Nucleus accumbens (tissue), 56 donors: ENCODE measurements at regions not wholly inside any gene's neighbourhood (a gene's known extent, or its start where the extent isn't known, plus 50 kb on each side); places are given as distances from the start of the nearest gene placed in this dataset.
"Not testable (repeated sequence)": the region's sequence is repeated elsewhere in the genome, so short reads cannot be mapped to it uniquely, and the experiment has no call there.

Source experiments
- DNase-seq, 56 donors: peaks; one replicate each; lab custom pipeline; 2025; lab: John Stamatoyannopoulos, UW

- no peak for DNase-seq
Observed at GRCh38 chr18:59038295-59039039, 101.2 kb upstream of the SEC11C start.

- not testable (repeated sequence) for DNase-seq
Observed at GRCh38 chr18:59039040-59039320, 100.7 kb upstream of the SEC11C start.

- no peak for DNase-seq
Observed at GRCh38 chr18:59039449-59039848, 100.2 kb upstream of the SEC11C start.

GRCh38 chr18:59040770-59041148, 98.9 kb upstream of the SEC11C start:
- no peak for DNase-seq

- no peak for DNase-seq
Observed at GRCh38 chr18:59041296-59041695, 98.4 kb upstream of the SEC11C start.

- peak in 47 of 56 donors; percentile 11 to 78 (median 39) for DNase-seq
Observed at GRCh38 chr18:59041819-59042815, 97.6 kb upstream of the SEC11C start.

- no peak for DNase-seq
Observed at GRCh38 chr18:59044855-59045254, 94.8 kb upstream of the SEC11C start.

- no peak for DNase-seq
Observed at GRCh38 chr18:59047321-59048047, 92.2 kb upstream of the SEC11C start.

- no peak for DNase-seq
Observed at GRCh38 chr18:59048048-59048363, 91.7 kb upstream of the SEC11C start.

GRCh38 chr18:59048378-59048777, 91.3 kb upstream of the SEC11C start:
- DNase-seq = no peak

- DNase-seq = no peak
Observed at GRCh38 chr18:59049721-59050660, 89.7 kb upstream of the SEC11C start.

GRCh38 chr18:59050661-59051057, 89.0 kb upstream of the SEC11C start:
- no peak for DNase-seq

GRCh38 chr18:59051470-59052165, 88.1 kb upstream of the SEC11C start:
- DNase-seq = peak in 7 of 56 donors; percentile 6 to 34 (median 7)

- no peak for DNase-seq
Observed at GRCh38 chr18:59052965-59053820, 86.5 kb upstream of the SEC11C start.

- no peak for DNase-seq
Observed at GRCh38 chr18:59054496-59055287, 85.0 kb upstream of the SEC11C start.

GRCh38 chr18:59055345-59056032, 84.2 kb upstream of the SEC11C start:
- DNase-seq = no peak
